ENCODE measurements at regions not wholly inside any gene's neighbourhood (a gene's known extent, or its start where the extent isn't known, plus 50 kb on each side); places are given as distances from the start of the nearest gene placed in this dataset.
A peak's percentile ranks its signal among the peaks of the same experiment; 100 is the strongest.

GRCh38 chr10:28839600-28840007 lies 162.3 kb downstream of the BAMBI start (continued):
- TF ChIP-seq MBD1 (CRISPR knock-in tag; IDR thresholded peaks at IDR 0.05) = no peak
- peak; percentile 50; the same call in 1 of the 2 replicates for TF ChIP-seq MYC (IDR thresholded peaks at IDR 0.05; ENCODE audit: low read depth, low read length)
- no peak for TF ChIP-seq MYC (CRISPR knock-in tag; IDR thresholded peaks at IDR 0.05; ENCODE audit: borderline replicate concordance, low read depth)
- peak; percentile 66; the same call in 1 of the 2 replicates for TF ChIP-seq ZBTB2 (IDR thresholded peaks at IDR 0.05)
- TF ChIP-seq MAFG (tag; conservative IDR thresholded peaks at IDR 0.05) = 0 out of 2 replicates have a peak, but pooled peaks have one; percentile 6
- peak; percentile 6 for TF ChIP-seq ZFP36 (IDR thresholded peaks at IDR 0.05; ENCODE audit: low read depth, low read length, partially characterized antibody)
- peak; percentile 41; the same call in 1 of the 2 replicates for TF ChIP-seq ZNF592 (IDR thresholded peaks at IDR 0.05)
- TF ChIP-seq ETS2 (tag; IDR thresholded peaks at IDR 0.05; ENCODE audit: borderline replicate concordance, poor library complexity, severe bottlenecking) = no peak
- peak; percentile 92 for TF ChIP-seq TAL1 (IDR thresholded peaks at IDR 0.05)
- TF ChIP-seq SMARCA4 (IDR thresholded peaks at IDR 0.05) = peak; percentile 94
- no peak for TF ChIP-seq RHOXF2B (CRISPR knock-in tag; conservative IDR thresholded peaks at IDR 0.05)
- no peak for TF ChIP-seq HOMEZ (CRISPR knock-in tag; IDR thresholded peaks at IDR 0.05)
- TF ChIP-seq BCLAF1 (IDR thresholded peaks at IDR 0.05; ENCODE audit: borderline replicate concordance in 1 of 2, control insufficient read depth in 1 of 2, low read depth in 2 of 2, low read length in 1 of 2) = no peak
- TF ChIP-seq ZZZ3 (IDR thresholded peaks at IDR 0.05) = no peak
- TF ChIP-seq ZNF347 (CRISPR knock-in tag; IDR thresholded peaks at IDR 0.05; ENCODE audit: low read depth) = no peak
